Right atrium auricular region (tissue), 2 donors: ENCODE measurements at regions not wholly inside any gene's neighbourhood (a gene's known extent, or its start where the extent isn't known, plus 50 kb on each side); places are given as distances from the start of the nearest gene placed in this dataset.
A peak's percentile ranks its signal among the peaks of the same experiment; 100 is the strongest.

ENCODE experiments used
- DNase-seq: peaks from one replicate; pipeline ENCODE4 v3.0.0-alpha.2; 2019; ENCODE audit warnings: low spot score
- H3K27ac ChIP-seq, 2 donors: fragments of 200-600 bp; sonication (generic); 1 replicate in 1 of 2; 2 replicates in 1 of 2; pipeline ENCODE4 v1.5.1; 2016 to 2019
- H3K27me3 ChIP-seq, 2 donors: fragments of 200-600 bp; sonication (generic); one replicate each; pipeline versions ENCODE4 v1.5.1 to v1.6.0; 2017 to 2019
- H3K36me3 ChIP-seq: fragments of 200-600 bp; sonication (generic); one replicate; pipeline ENCODE4 v1.5.1; 2016
- H3K4me1 ChIP-seq, 2 donors: fragments of 200-600 bp; sonication (generic); one replicate each; pipeline versions ENCODE4 v1.5.1 to v1.6.0; 2017 to 2019
- H3K4me3 ChIP-seq, 2 donors: fragments of 200-600 bp; sonication (generic); 1 replicate in 1 of 2; 2 replicates in 1 of 2; pipeline ENCODE4 v1.5.1; 2017 to 2019; ENCODE audit warnings: mild to moderate bottlenecking in 1 of 2, moderate library complexity in 1 of 2
- H3K9me3 ChIP-seq, 2 donors: fragments of 200-600 bp; sonication (generic); one replicate each; pipeline ENCODE4 v1.5.1; 2019
- TF ChIP-seq, protein P1 (sequence below), 2 donors: fragments of 200-600 bp; sonication (generic); IDR thresholded peaks; one replicate each; pipeline ENCODE4 v1.5.1; 2019; ENCODE audit warnings: antibody characterized with exemption in 2 of 2

DNA sequence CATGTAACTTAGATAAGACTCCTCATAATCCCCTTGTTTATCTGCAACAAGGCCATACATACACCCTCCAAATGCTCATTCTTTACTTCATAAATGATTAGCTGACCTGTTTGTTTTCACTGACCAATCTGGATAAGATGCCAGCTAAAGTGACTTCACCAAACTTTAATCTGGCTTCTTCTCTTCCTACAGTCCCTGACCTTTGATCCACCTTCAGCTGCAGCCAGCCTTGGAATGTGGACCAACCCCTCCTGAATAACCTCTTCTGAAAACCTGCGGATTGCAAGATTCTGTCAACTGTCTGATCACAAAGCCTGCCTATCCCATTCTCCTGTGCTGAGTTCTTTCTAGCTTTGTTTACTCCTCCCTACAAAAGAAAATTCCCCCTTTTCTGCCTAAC is 476.8 kb downstream of the LRRC70 start:
- TF ChIP-seq, protein P1, sequence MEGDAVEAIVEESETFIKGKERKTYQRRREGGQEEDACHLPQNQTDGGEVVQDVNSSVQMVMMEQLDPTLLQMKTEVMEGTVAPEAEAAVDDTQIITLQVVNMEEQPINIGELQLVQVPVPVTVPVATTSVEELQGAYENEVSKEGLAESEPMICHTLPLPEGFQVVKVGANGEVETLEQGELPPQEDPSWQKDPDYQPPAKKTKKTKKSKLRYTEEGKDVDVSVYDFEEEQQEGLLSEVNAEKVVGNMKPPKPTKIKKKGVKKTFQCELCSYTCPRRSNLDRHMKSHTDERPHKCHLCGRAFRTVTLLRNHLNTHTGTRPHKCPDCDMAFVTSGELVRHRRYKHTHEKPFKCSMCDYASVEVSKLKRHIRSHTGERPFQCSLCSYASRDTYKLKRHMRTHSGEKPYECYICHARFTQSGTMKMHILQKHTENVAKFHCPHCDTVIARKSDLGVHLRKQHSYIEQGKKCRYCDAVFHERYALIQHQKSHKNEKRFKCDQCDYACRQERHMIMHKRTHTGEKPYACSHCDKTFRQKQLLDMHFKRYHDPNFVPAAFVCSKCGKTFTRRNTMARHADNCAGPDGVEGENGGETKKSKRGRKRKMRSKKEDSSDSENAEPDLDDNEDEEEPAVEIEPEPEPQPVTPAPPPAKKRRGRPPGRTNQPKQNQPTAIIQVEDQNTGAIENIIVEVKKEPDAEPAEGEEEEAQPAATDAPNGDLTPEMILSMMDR (IDR thresholded peaks at IDR 0.05): no peak
- H3K9me3 ChIP-seq: no peaks in the 10 kb centered on the region
- no peak for DNase-seq
- H3K36me3 ChIP-seq: no peaks in the 10 kb centered on the region
- no peaks in the 10 kb centered on the region for H3K27me3 ChIP-seq
- peaks cover 0 to 5% of the 10 kb centered on the region in 2 donors for H3K4me1 ChIP-seq
- no peak overlapping the region for H3K27ac ChIP-seq
- no peak overlapping the region for H3K4me3 ChIP-seq

DNA sequence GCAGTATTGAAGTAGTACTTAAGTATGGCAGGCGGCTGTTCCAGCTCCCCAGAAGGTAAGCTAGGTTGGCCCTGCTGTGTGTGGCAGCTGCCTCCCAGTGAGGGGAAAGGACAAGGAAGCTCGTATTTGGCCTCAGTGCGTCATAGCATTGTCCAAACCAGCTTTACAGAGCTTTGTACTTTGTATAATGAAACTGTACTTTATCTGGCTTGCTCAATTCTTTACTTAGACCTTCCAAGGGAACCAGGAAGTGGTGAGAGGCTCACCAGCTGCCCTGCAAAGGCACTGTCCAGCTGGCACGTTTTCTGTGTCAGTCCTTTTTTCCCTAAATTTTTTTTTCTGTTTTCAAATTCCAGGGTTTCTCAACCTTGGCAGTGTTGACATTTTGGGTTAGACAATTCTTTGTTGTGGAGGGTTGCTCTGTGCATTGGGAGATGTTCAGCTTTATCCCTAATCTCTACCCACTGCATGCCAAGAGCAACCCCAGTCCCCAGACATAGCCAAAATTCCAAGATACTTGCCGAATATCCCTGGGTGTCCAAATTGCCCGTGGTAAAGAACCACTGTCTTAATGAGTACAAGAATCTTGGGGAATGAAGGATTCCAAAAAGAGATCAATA is 474.5 kb downstream of the LRRC70 start:
- DNase-seq: peak; percentile 64
- no peak overlapping the region for H3K27ac ChIP-seq
- no peaks in the 10 kb centered on the region for H3K27me3 ChIP-seq
- peaks cover 0 to 5% of the 10 kb centered on the region in 2 donors for H3K4me1 ChIP-seq
- TF ChIP-seq, protein P1 (IDR thresholded peaks at IDR 0.05): no peak
- H3K36me3 ChIP-seq: no peaks in the 10 kb centered on the region
- no peaks in the 10 kb centered on the region for H3K9me3 ChIP-seq
- H3K4me3 ChIP-seq: no peak overlapping the region

DNA sequence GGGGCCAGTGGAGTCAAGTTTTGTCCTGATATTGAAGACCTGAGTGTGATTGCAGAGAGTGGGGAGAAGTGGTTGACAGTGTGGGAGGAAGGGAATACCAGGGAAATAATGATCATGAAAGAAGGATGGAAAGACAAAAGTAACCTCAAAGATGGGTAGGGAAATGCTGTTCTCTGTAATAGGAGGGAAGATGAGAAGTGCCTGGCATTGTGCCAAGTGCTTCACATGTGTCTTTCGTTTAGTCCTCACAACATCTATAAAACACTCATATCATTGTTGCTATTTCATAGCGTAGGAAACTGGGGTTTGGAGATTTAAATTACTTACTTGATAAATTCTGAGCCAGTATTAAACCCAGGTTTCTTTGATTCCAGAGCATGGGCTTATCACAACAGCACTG is 472.3 kb downstream of the LRRC70 start:
- H3K9me3 ChIP-seq: no peaks in the 10 kb centered on the region
- no peak overlapping the region for H3K27ac ChIP-seq
- no peak for DNase-seq
- no peaks in the 10 kb centered on the region for H3K27me3 ChIP-seq
- no peak overlapping the region for H3K4me3 ChIP-seq
- H3K4me1 ChIP-seq: peaks cover 0 to 5% of the 10 kb centered on the region in 2 donors
- TF ChIP-seq, protein P1 (IDR thresholded peaks at IDR 0.05): no peak
- H3K36me3 ChIP-seq: no peaks in the 10 kb centered on the region

DNA sequence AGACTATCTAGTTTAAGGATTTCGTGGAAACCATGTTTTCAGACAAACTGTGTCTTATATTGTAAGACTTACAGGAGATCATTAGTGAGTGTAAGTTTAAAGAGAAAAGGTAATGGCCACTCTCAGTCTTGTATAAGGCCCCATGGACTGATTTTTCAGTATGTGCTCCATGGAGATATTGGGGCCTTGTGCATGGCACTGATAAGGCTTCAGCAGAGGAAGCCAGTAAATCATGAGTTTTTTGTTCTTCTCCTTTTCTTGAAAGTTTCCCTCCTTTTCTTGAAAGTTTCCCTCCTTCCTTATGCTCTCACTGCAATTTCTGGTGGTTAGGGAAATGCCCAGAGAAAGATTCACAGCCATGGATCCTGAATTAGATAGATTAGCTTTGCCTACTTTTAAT is 471.3 kb downstream of the LRRC70 start:
- Histone ChIP-seq H3K4me3 (no peak overlapping the region), H3K27ac (no peak overlapping the region), H3K4me1 (peaks cover 0 to 5% of the 10 kb centered on the region in 2 donors), H3K27me3 (no peaks in the 10 kb centered on the region), H3K9me3 (no peaks in the 10 kb centered on the region), H3K36me3 (no peaks in the 10 kb centered on the region)
- TF ChIP-seq, protein P1 (IDR thresholded peaks at IDR 0.05): no peak
- no peak for DNase-seq

DNA sequence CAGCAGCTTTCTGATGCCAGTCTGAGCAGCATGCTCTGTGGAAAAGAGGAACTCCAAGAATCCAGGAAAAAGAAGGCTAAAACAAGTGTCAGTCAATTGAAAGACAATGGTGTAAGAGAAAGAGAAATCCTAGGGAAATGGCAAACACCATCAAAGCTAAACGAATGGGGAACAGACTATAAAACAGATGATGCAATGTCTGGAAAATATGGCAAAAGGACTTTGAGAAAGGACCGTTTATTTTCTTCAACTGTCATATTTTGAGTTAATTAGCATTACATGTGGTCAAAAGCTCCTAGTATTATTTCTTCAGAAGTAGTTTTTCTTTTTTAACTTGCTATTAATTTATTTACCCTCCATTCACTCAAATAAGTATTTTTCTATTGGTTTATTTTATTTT is 465.2 kb downstream of the LRRC70 start:
- Histone ChIP-seq H3K36me3 (no peaks in the 10 kb centered on the region), H3K27me3 (no peaks in the 10 kb centered on the region), H3K4me3 (no peak overlapping the region), H3K27ac (no peak overlapping the region), H3K9me3 (no peaks in the 10 kb centered on the region), H3K4me1 (no peaks in the 10 kb centered on the region)
- DNase-seq: no peak
- TF ChIP-seq, protein P1 (IDR thresholded peaks at IDR 0.05): no peak

DNA sequence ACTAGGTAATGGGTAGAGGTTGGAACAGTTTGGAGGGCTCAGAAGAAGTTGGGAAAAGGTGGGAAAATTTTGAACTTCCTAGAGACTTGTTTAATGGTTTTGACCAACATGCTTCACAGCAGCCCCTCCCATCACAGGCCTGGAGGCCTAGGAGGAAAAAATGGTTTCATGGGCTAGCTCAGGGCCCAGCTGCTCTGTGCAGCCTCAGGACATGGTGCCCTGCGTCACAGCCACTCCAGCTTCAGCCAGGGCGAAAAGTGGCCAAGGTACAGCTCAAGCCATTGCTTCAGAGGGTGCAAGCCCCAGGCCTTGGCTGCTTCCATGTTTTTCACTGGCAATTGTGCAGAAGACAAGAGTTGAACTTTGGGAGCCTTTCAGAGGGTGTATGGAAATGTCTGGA is 453.7 kb downstream of the LRRC70 start:
- TF ChIP-seq, protein P1 (IDR thresholded peaks at IDR 0.05): no peak
- Histone ChIP-seq H3K27ac (no peak overlapping the region), H3K4me1 (no peaks in the 10 kb centered on the region), H3K9me3 (peaks cover 9 to 16% of the 10 kb centered on the region in 2 donors), H3K36me3 (no peaks in the 10 kb centered on the region), H3K4me3 (no peak overlapping the region), H3K27me3 (no peaks in the 10 kb centered on the region)
- DNase-seq: no peak
